ENCODE measurements at regions not wholly inside any gene's neighbourhood (a gene's known extent, or its start where the extent isn't known, plus 50 kb on each side); places are given as distances from the start of the nearest gene placed in this dataset.
A peak's percentile ranks its signal among the peaks of the same experiment; 100 is the strongest.

GRCh38 chr5:60338846-60339245 is 361.1 kb downstream of the DEPDC1B start:
- Histone ChIP-seq H3K27me3 (no peaks in the 10 kb centered on the region), H3K79me2 (no peaks in the 10 kb centered on the region), H3K36me3 (replicated peaks; ENCODE audit: insufficient read depth, low read depth) (no peaks in the 10 kb centered on the region), H4K20me1 (ENCODE audit: insufficient read depth, poor library complexity, severe bottlenecking) (no peaks in the 10 kb centered on the region), H3K27ac (no peak overlapping the region), H3K9me3 (ENCODE audit: low read depth) (no peaks in the 10 kb centered on the region), H3K4me1 (ENCODE audit: insufficient read depth) (no peaks in the 10 kb centered on the region), H3K4me2 (no peak overlapping the region), H2AFZ (no peak overlapping the region), H3K4me3 (no peak overlapping the region), H3K9me2 (replicated peaks; ENCODE audit: insufficient read depth) (no peaks in the 10 kb centered on the region)
- no peak for TF ChIP-seq EZH2 (IDR thresholded peaks at IDR 0.05; ENCODE audit: borderline replicate concordance)
- TF ChIP-seq, protein P1, sequence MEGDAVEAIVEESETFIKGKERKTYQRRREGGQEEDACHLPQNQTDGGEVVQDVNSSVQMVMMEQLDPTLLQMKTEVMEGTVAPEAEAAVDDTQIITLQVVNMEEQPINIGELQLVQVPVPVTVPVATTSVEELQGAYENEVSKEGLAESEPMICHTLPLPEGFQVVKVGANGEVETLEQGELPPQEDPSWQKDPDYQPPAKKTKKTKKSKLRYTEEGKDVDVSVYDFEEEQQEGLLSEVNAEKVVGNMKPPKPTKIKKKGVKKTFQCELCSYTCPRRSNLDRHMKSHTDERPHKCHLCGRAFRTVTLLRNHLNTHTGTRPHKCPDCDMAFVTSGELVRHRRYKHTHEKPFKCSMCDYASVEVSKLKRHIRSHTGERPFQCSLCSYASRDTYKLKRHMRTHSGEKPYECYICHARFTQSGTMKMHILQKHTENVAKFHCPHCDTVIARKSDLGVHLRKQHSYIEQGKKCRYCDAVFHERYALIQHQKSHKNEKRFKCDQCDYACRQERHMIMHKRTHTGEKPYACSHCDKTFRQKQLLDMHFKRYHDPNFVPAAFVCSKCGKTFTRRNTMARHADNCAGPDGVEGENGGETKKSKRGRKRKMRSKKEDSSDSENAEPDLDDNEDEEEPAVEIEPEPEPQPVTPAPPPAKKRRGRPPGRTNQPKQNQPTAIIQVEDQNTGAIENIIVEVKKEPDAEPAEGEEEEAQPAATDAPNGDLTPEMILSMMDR (IDR thresholded peaks at IDR 0.05; ENCODE audit: poor library complexity) = no peak
- no peak for TF ChIP-seq EZH2phosphoT487 (IDR thresholded peaks at IDR 0.05; ENCODE audit: low read depth, severe bottlenecking, unreplicated experiment)
- WGBS (ENCODE audit: low lambda C conversion rate, missing lambda C conversion rate) = 97% methylated on average over 3 of the region's 3 CpGs
- no peak for DNase-seq (ENCODE audit: low spot score)

- no peaks in the 10 kb centered on the region for H3K9me3 ChIP-seq (ENCODE audit: low read depth)
- H3K9me2 ChIP-seq (replicated peaks; ENCODE audit: insufficient read depth) = no peaks in the 10 kb centered on the region
- TF ChIP-seq, protein P1 (IDR thresholded peaks at IDR 0.05; ENCODE audit: poor library complexity) = no peak
- H3K4me1 ChIP-seq (ENCODE audit: insufficient read depth) = no peaks in the 10 kb centered on the region
- no peaks in the 10 kb centered on the region for H3K27me3 ChIP-seq
- no peaks in the 10 kb centered on the region for H3K36me3 ChIP-seq (replicated peaks; ENCODE audit: insufficient read depth, low read depth)
- H2AFZ ChIP-seq = no peak overlapping the region
- no peak for DNase-seq (ENCODE audit: low spot score)
- no peaks in the 10 kb centered on the region for H4K20me1 ChIP-seq (ENCODE audit: insufficient read depth, poor library complexity, severe bottlenecking)
- no peak overlapping the region for H3K4me2 ChIP-seq
- peak overlapping the region; percentile 5 for H3K27ac ChIP-seq
- H3K79me2 ChIP-seq = no peaks in the 10 kb centered on the region
- no peak overlapping the region for H3K4me3 ChIP-seq
Observed at GRCh38 chr5:60336491-60336890, 363.5 kb downstream of the DEPDC1B start.

DNA sequence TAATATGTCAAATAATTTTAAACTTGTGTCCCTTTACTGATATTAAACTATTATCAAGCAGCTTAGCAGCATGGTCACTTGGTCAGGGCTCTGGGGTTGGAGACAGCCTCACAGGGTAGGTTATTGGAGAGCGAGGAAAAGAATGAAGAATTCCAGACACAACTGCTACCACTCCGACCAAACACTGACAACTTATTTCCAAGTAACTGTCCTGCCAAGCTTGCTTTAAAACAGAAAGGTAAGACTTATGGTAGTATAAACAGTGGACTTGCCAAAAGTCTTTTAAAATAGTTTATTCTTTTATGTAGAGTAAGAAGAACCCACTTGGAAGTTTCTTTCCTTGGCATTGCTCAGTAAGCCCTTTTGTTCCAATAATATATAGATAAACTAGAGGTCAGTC is 364.1 kb downstream of the DEPDC1B start:
- 77% methylated on average over 2 of the region's 2 CpGs for WGBS (ENCODE audit: low lambda C conversion rate, missing lambda C conversion rate)
- no peak overlapping the region for H3K4me2 ChIP-seq
- no peaks in the 10 kb centered on the region for H3K36me3 ChIP-seq (replicated peaks; ENCODE audit: insufficient read depth, low read depth)
- no peaks in the 10 kb centered on the region for H4K20me1 ChIP-seq (ENCODE audit: insufficient read depth, poor library complexity, severe bottlenecking)
- no peaks in the 10 kb centered on the region for H3K79me2 ChIP-seq
- no peaks in the 10 kb centered on the region for H3K9me2 ChIP-seq (replicated peaks; ENCODE audit: insufficient read depth)
- no peak for DNase-seq (ENCODE audit: low spot score)
- H3K4me1 ChIP-seq (ENCODE audit: insufficient read depth) = no peaks in the 10 kb centered on the region
- H3K4me3 ChIP-seq = no peak overlapping the region
- no peak overlapping the region for H2AFZ ChIP-seq
- H3K27me3 ChIP-seq = no peaks in the 10 kb centered on the region
- H3K9me3 ChIP-seq (ENCODE audit: low read depth) = no peaks in the 10 kb centered on the region
- no peak overlapping the region for H3K27ac ChIP-seq
- TF ChIP-seq, protein P1 (IDR thresholded peaks at IDR 0.05; ENCODE audit: poor library complexity) = no peak
- TF ChIP-seq EZH2phosphoT487 (IDR thresholded peaks at IDR 0.05; ENCODE audit: low read depth, severe bottlenecking, unreplicated experiment) = no peak
- no peak for TF ChIP-seq EZH2 (IDR thresholded peaks at IDR 0.05; ENCODE audit: borderline replicate concordance)

DNA sequence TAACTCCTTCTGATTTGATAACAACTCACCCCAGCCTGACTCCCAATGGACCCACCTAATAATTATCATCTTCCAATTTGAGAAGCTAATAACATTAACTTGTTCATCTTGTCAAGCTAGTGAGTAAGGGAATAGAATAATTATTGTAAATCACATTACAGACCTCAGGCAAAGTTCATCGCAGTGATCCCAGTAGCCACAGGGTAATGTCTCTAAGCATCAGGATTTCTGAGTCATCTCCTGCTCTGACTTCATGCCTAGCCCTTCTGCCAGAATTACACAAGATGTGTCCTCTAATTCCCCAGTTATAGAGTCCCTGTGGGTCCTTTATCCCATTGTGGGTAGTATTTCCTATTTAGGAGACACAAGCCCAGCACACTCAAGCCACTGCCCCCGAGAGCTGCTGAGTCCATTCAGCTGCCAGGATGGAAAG is 365.7 kb downstream of the DEPDC1B start:
- no peaks in the 10 kb centered on the region for H3K36me3 ChIP-seq (replicated peaks; ENCODE audit: insufficient read depth, low read depth)
- H3K4me3 ChIP-seq = no peak overlapping the region
- H3K27me3 ChIP-seq = no peaks in the 10 kb centered on the region
- TF ChIP-seq, protein P1 (IDR thresholded peaks at IDR 0.05; ENCODE audit: poor library complexity) = no peak
- no peak for TF ChIP-seq EZH2 (IDR thresholded peaks at IDR 0.05; ENCODE audit: borderline replicate concordance)
- no peak overlapping the region for H3K27ac ChIP-seq
- DNase-seq (ENCODE audit: low spot score) = no peak
- H2AFZ ChIP-seq = no peak overlapping the region
- H3K9me3 ChIP-seq (ENCODE audit: low read depth) = no peaks in the 10 kb centered on the region
- no peaks in the 10 kb centered on the region for H3K9me2 ChIP-seq (replicated peaks; ENCODE audit: insufficient read depth)
- 87% methylated on average over 2 of the region's 2 CpGs for WGBS (ENCODE audit: low lambda C conversion rate, missing lambda C conversion rate)
- H3K4me2 ChIP-seq = no peak overlapping the region
- no peaks in the 10 kb centered on the region for H3K79me2 ChIP-seq
- no peaks in the 10 kb centered on the region for H4K20me1 ChIP-seq (ENCODE audit: insufficient read depth, poor library complexity, severe bottlenecking)
- no peaks in the 10 kb centered on the region for H3K4me1 ChIP-seq (ENCODE audit: insufficient read depth)
